ENCODE measurements at regions not wholly inside any gene's neighbourhood (a gene's known extent, or its start where the extent isn't known, plus 50 kb on each side); places are given as distances from the start of the nearest gene placed in this dataset.

DNA sequence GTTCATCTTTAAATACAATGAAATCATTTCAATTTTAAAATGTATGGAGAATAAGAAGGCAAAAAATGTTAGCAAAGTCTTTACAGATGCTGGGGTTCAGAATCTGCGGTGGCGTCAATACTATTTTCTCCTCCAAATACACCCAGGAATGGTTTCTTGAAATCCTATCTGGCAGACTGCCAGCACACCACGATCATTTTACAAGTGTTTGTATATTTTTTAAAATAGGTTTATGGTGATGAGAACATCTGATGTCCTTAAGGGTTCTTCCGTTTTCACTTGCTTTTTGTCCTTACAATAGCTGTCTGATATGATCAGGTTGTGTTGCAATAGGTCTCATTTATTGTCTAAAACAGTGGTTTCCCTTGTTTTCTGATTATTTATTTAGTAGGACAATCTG, 89.6 kb downstream of the CMPK2 start:
- no peak overlapping the region for H2BK20ac ChIP-seq (ENCODE audit: low read depth, low read length, poor library complexity, severe bottlenecking)
- no peak overlapping the region for H3K4ac ChIP-seq (ENCODE audit: low read depth, low read length)
- no peak overlapping the region for H2BK15ac ChIP-seq (ENCODE audit: low read depth, low read length)
- no peak overlapping the region for H2BK5ac ChIP-seq (ENCODE audit: insufficient read length, low read length)
- H3K27ac Mint-ChIP-seq: no peak overlapping the region
- H4K5ac ChIP-seq (ENCODE audit: insufficient read length, low read depth, low read length): no peak overlapping the region
- H3K27ac ChIP-seq (ENCODE audit: insufficient read length, low read depth, low read length): no peak overlapping the region
- H4K20me1 ChIP-seq (ENCODE audit: control insufficient read depth, insufficient read depth, insufficient read length): no peaks in the 10 kb centered on the region
- H3K4me2 ChIP-seq (ENCODE audit: insufficient read depth, insufficient read length, low read length): no peak overlapping the region
- no peak for DNase-seq
- H3K4me1 Mint-ChIP-seq: peaks cover 16 to 22% of the 10 kb centered on the region in 2 experiments
- H3K4me3 Mint-ChIP-seq: no peak overlapping the region
- H4K8ac ChIP-seq (replicated peaks; ENCODE audit: insufficient read length, low read depth, low read length): no peak overlapping the region
- no peak overlapping the region for H3T11ph ChIP-seq (ENCODE audit: low read length)
- H3K27me3 Mint-ChIP-seq (ENCODE audit: low read depth): peaks cover 10% of the 10 kb centered on the region
- H3K56ac ChIP-seq (ENCODE audit: insufficient read length, low read depth, low read length): no peak overlapping the region
- TF ChIP-seq, protein P1, sequence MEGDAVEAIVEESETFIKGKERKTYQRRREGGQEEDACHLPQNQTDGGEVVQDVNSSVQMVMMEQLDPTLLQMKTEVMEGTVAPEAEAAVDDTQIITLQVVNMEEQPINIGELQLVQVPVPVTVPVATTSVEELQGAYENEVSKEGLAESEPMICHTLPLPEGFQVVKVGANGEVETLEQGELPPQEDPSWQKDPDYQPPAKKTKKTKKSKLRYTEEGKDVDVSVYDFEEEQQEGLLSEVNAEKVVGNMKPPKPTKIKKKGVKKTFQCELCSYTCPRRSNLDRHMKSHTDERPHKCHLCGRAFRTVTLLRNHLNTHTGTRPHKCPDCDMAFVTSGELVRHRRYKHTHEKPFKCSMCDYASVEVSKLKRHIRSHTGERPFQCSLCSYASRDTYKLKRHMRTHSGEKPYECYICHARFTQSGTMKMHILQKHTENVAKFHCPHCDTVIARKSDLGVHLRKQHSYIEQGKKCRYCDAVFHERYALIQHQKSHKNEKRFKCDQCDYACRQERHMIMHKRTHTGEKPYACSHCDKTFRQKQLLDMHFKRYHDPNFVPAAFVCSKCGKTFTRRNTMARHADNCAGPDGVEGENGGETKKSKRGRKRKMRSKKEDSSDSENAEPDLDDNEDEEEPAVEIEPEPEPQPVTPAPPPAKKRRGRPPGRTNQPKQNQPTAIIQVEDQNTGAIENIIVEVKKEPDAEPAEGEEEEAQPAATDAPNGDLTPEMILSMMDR (conservative IDR thresholded peaks at IDR 0.05): no peak
- no peaks in the 10 kb centered on the region for H3K79me2 ChIP-seq (ENCODE audit: insufficient read depth, low read length)
- no peak overlapping the region for H2BK120ac ChIP-seq (ENCODE audit: low read depth, low read length, poor library complexity, severe bottlenecking)
- H3K18ac ChIP-seq (ENCODE audit: insufficient read length, low read depth, low read length): no peak overlapping the region
- H3K23ac ChIP-seq (ENCODE audit: insufficient read length, low read depth, low read length): no peak overlapping the region
- H3K9me3 ChIP-seq (ENCODE audit: control insufficient read depth, low read depth, low read length): no peaks in the 10 kb centered on the region
- no peaks in the 10 kb centered on the region for H3K4me1 ChIP-seq (ENCODE audit: insufficient read depth, low read length)
- H3K9me3 Mint-ChIP-seq: peaks cover 4 to 15% of the 10 kb centered on the region in 2 experiments
- no peaks in the 10 kb centered on the region for H3K27me3 ChIP-seq (ENCODE audit: insufficient read depth, low read length)
- H2AK5ac ChIP-seq (ENCODE audit: insufficient read length, low read length): no peak overlapping the region
- no peaks in the 10 kb centered on the region for H3K23me2 ChIP-seq (ENCODE audit: insufficient read length, low read depth, low read length, poor library complexity, severe bottlenecking)
- WGBS (ENCODE audit: extremely low coverage, insufficient read length, low lambda C conversion rate): no CpG with 5 or more reads among the region's 4 CpGs
- H4K91ac ChIP-seq (ENCODE audit: insufficient read length, low read depth, low read length): no peak overlapping the region
- H2AFZ ChIP-seq (ENCODE audit: low read length): no peak overlapping the region
- no peak overlapping the region for H2BK12ac ChIP-seq (ENCODE audit: insufficient read length, low read depth, low read length)
- no peak overlapping the region for H3K14ac ChIP-seq (ENCODE audit: insufficient read depth, low read length)
- H3K9ac ChIP-seq (ENCODE audit: extremely low read depth, insufficient read length, low read length): no peak overlapping the region
- peaks cover 2 to 9% (median 2%) of the 10 kb centered on the region in 3 experiments; a peak in 4 of 7 replicates for H3K36me3 Mint-ChIP-seq (ENCODE audit: insufficient read depth in 1 of 3, low read depth in 3 of 3)
- no peaks in the 10 kb centered on the region for H3K79me1 ChIP-seq (ENCODE audit: insufficient read depth, low read depth, low read length, poor library complexity, severe bottlenecking)

All from H9 (cell line).